Mucosa of stomach (tissue), 1 donor: ENCODE measurements at regions not wholly inside any gene's neighbourhood (a gene's known extent, or its start where the extent isn't known, plus 50 kb on each side); places are given as distances from the start of the nearest gene placed in this dataset.

Experiments
- H3K27me3 ChIP-seq: one replicate; pipeline ENCODE4 v1.7.0; 2013; ENCODE audit warnings: mild to moderate bottlenecking, low read length; ENCODE audit not compliant: control insufficient read depth, insufficient read depth
- H3K36me3 ChIP-seq: one replicate; pipeline ENCODE4 v1.7.0; 2013; ENCODE audit warnings: low read length; ENCODE audit not compliant: control insufficient read depth, insufficient read depth
- H3K4me1 ChIP-seq: one replicate; pipeline ENCODE4 v1.7.0; 2013; ENCODE audit warnings: mild to moderate bottlenecking, low read length; ENCODE audit not compliant: control insufficient read depth, insufficient read depth
- H3K4me3 ChIP-seq: one replicate; pipeline ENCODE4 v1.7.0; 2013; ENCODE audit warnings: low read length
- H3K9ac ChIP-seq: one replicate; pipeline ENCODE4 v1.7.0; 2013; ENCODE audit warnings: mild to moderate bottlenecking, low read length, moderate library complexity
- H3K9me3 ChIP-seq: one replicate; pipeline ENCODE4 v1.7.0; 2013; ENCODE audit warnings: mild to moderate bottlenecking, low read length, moderate library complexity; ENCODE audit not compliant: control insufficient read depth
- donor health status: Pancreatic carcinoma.

- Histone ChIP-seq H3K36me3 (no peaks in the 10 kb centered on the region), H3K27me3 (peaks cover 22% of the 10 kb centered on the region), H3K4me1 (no peaks in the 10 kb centered on the region), H3K9me3 (no peaks in the 10 kb centered on the region), H3K9ac (no peak overlapping the region), H3K4me3 (no peak overlapping the region)
Observed at GRCh38 chr1:25055961-25056360, 125.9 kb upstream of the RUNX3 start.

- no peaks in the 10 kb centered on the region for H3K4me1 ChIP-seq
- no peak overlapping the region for H3K9ac ChIP-seq
- peaks cover 22% of the 10 kb centered on the region for H3K27me3 ChIP-seq
- H3K4me3 ChIP-seq = no peak overlapping the region
- H3K36me3 ChIP-seq = no peaks in the 10 kb centered on the region
- H3K9me3 ChIP-seq = no peaks in the 10 kb centered on the region
Observed at GRCh38 chr1:25055324-25055780, 125.3 kb upstream of the RUNX3 start.

GRCh38 chr1:25054526-25055323 lies 124.6 kb upstream of the RUNX3 start:
- H3K36me3 ChIP-seq = no peaks in the 10 kb centered on the region
- H3K4me3 ChIP-seq = no peak overlapping the region
- no peak overlapping the region for H3K9ac ChIP-seq
- H3K27me3 ChIP-seq = peaks cover 22% of the 10 kb centered on the region
- H3K9me3 ChIP-seq = no peaks in the 10 kb centered on the region
- H3K4me1 ChIP-seq = no peaks in the 10 kb centered on the region

- no peaks in the 10 kb centered on the region for H3K4me1 ChIP-seq
- H3K36me3 ChIP-seq = no peaks in the 10 kb centered on the region
- peaks cover 22% of the 10 kb centered on the region for H3K27me3 ChIP-seq
- no peaks in the 10 kb centered on the region for H3K9me3 ChIP-seq
- H3K4me3 ChIP-seq = no peak overlapping the region
- H3K9ac ChIP-seq = no peak overlapping the region
Observed at GRCh38 chr1:25053576-25054250, 123.6 kb upstream of the RUNX3 start.

GRCh38 chr1:25051906-25052305 lies 121.8 kb upstream of the RUNX3 start:
- no peak overlapping the region for H3K4me3 ChIP-seq
- peaks cover 19% of the 10 kb centered on the region for H3K27me3 ChIP-seq

GRCh38 chr1:25051504-25051903 lies 121.4 kb upstream of the RUNX3 start:
- no peak overlapping the region for H3K4me3 ChIP-seq
- no peaks in the 10 kb centered on the region for H3K9me3 ChIP-seq
- no peaks in the 10 kb centered on the region for H3K4me1 ChIP-seq
- no peak overlapping the region for H3K9ac ChIP-seq
- H3K36me3 ChIP-seq = no peaks in the 10 kb centered on the region
- peaks cover 17% of the 10 kb centered on the region for H3K27me3 ChIP-seq

More at GRCh38 chr1:25051906-25052305, 121.8 kb upstream of the RUNX3 start:
- Histone ChIP-seq H3K36me3 (no peaks in the 10 kb centered on the region), H3K9me3 (no peaks in the 10 kb centered on the region), H3K4me1 (no peaks in the 10 kb centered on the region), H3K9ac (no peak overlapping the region)

GRCh38 chr1:25050165-25050564 lies 120.1 kb upstream of the RUNX3 start:
- no peak overlapping the region for H3K9ac ChIP-seq
- no peaks in the 10 kb centered on the region for H3K4me1 ChIP-seq
- no peaks in the 10 kb centered on the region for H3K9me3 ChIP-seq
- H3K4me3 ChIP-seq = no peak overlapping the region
- no peaks in the 10 kb centered on the region for H3K36me3 ChIP-seq
- H3K27me3 ChIP-seq = peaks cover 13% of the 10 kb centered on the region

- no peaks in the 10 kb centered on the region for H3K4me1 ChIP-seq
- peaks cover 13% of the 10 kb centered on the region for H3K27me3 ChIP-seq
- H3K4me3 ChIP-seq = no peak overlapping the region
- H3K9ac ChIP-seq = no peak overlapping the region
- H3K36me3 ChIP-seq = no peaks in the 10 kb centered on the region
- no peaks in the 10 kb centered on the region for H3K9me3 ChIP-seq
Observed at GRCh38 chr1:25049190-25049589, 119.1 kb upstream of the RUNX3 start.

- no peak overlapping the region for H3K9ac ChIP-seq
- no peaks in the 10 kb centered on the region for H3K9me3 ChIP-seq
- no peaks in the 10 kb centered on the region for H3K36me3 ChIP-seq
- no peak overlapping the region for H3K4me3 ChIP-seq
- H3K27me3 ChIP-seq = peaks cover 11% of the 10 kb centered on the region
- H3K4me1 ChIP-seq = no peaks in the 10 kb centered on the region
Observed at GRCh38 chr1:25048728-25049127, 118.7 kb upstream of the RUNX3 start.

GRCh38 chr1:25047506-25048240 lies 117.6 kb upstream of the RUNX3 start:
- Histone ChIP-seq H3K36me3 (no peaks in the 10 kb centered on the region), H3K4me3 (no peak overlapping the region), H3K4me1 (no peaks in the 10 kb centered on the region), H3K9ac (no peak overlapping the region), H3K9me3 (no peaks in the 10 kb centered on the region), H3K27me3 (peaks cover 4% of the 10 kb centered on the region)

- H3K4me3 ChIP-seq = no peak overlapping the region
- no peak overlapping the region for H3K9ac ChIP-seq
- no peaks in the 10 kb centered on the region for H3K36me3 ChIP-seq
- no peaks in the 10 kb centered on the region for H3K27me3 ChIP-seq
- no peaks in the 10 kb centered on the region for H3K9me3 ChIP-seq
- H3K4me1 ChIP-seq = no peaks in the 10 kb centered on the region
Observed at GRCh38 chr1:25046194-25046532, 116.1 kb upstream of the RUNX3 start.
